C4-2B (cell line): ENCODE measurements at regions not wholly inside any gene's neighbourhood (a gene's known extent, or its start where the extent isn't known, plus 50 kb on each side); places are given as distances from the start of the nearest gene placed in this dataset.
"Not testable (repeated sequence)": the region's sequence is repeated elsewhere in the genome, so short reads cannot be mapped to it uniquely, and the experiment has no call there.

Experiments
- H3K27ac ChIP-seq: fragments of 450-650 bp; 2 replicates; pipeline ENCODE4 v1.5.1; 2017
- ZFX ChIP-seq: fragments of 450-650 bp; IDR thresholded peaks from 2 replicates; pipeline ENCODE4 v1.6.1; 2017
- TF ChIP-seq, protein P1 (sequence below): fragments of 450-650 bp; conservative IDR thresholded peaks from 2 replicates; pipeline ENCODE4 v1.5.1; 2017; ENCODE audit warnings: mild to moderate bottlenecking

DNA sequence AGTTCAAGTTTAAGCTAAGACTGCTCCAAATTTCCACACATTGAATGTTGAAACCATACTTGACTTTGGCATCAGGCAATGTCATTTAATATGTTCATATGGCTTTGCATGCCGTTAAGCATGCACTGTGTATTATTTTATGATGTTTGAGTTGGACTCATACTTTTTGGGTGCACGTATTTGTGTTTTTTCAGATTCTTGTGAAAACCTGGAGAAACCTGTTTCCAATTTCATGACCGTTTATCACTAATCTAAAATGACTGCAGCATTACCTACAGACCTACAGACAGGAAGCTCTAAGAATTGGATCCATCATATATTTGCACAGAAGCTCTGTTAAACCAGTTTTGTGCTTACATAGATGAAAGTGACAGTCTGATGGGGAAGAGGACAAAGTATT lies 1093.0 kb upstream of the INTU start:
- no peak overlapping the region for H3K27ac ChIP-seq
- no peak for TF ChIP-seq ZFX
- TF ChIP-seq, protein P1, sequence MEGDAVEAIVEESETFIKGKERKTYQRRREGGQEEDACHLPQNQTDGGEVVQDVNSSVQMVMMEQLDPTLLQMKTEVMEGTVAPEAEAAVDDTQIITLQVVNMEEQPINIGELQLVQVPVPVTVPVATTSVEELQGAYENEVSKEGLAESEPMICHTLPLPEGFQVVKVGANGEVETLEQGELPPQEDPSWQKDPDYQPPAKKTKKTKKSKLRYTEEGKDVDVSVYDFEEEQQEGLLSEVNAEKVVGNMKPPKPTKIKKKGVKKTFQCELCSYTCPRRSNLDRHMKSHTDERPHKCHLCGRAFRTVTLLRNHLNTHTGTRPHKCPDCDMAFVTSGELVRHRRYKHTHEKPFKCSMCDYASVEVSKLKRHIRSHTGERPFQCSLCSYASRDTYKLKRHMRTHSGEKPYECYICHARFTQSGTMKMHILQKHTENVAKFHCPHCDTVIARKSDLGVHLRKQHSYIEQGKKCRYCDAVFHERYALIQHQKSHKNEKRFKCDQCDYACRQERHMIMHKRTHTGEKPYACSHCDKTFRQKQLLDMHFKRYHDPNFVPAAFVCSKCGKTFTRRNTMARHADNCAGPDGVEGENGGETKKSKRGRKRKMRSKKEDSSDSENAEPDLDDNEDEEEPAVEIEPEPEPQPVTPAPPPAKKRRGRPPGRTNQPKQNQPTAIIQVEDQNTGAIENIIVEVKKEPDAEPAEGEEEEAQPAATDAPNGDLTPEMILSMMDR: no peak

DNA sequence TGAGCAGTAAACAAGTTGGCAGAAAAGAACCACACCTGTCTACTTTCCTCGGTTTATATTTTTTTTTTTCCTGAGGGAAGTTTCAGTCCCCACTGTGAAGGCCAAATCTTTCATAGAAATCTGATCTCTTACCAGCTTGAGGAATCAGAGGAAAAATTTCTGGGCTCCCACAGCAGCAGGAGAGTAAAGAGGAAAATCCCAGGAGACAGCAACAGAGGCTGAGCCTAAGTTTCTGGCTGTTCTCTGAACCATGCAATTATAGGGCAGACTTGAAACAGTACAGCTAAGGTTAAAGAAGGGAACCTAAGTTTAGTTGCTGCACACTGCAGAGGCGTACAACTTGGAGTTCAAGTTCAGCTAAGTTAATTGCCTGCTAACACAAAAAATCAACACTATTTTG lies 1090.9 kb upstream of the INTU start:
- TF ChIP-seq, protein P1: no peak

DNA sequence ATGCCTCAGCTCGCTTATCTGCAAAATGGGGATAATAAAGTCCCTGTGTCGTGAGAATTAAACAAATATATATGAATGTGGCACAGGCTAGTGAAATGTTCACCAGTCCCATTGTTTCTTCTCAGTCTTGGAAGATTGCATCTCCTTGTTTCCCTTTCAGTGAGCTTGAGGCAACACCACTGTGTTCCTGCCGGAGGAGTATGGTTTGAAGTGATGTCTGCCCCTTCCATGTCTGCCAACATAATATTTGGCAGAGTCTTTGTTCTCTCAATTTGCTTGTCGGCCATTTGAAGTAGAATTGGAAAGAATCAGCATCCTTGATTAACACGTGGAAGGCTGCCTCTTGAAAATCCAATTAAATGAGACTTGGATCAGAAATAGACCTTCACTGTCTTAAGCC lies 1088.5 kb upstream of the INTU start:
- H3K27ac ChIP-seq: no peak overlapping the region

More for the DNA sequence above, 1090.9 kb upstream of the INTU start:
- H3K27ac ChIP-seq: no peak overlapping the region

DNA sequence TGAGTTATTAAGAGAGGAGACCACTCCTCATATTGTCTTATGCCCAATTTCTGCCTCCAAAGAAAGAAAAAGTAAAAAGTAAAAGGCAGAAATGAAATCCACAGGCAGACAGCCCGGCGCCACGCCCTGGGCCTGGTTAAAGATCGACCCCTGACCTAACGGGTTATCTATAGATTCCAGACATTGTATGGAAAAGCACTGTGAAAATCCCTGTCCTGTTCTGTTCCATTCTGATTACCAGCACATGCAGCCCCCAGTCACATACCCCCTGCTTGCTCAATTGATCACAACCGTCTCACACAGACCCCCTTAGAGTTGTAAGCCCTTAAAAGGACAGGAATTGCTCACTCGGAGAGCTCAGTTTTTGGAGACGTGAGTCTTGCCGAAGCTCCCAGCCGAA lies 1086.6 kb upstream of the INTU start:
- H3K27ac ChIP-seq: not testable (repeated sequence)

More for the DNA sequence above, 1088.5 kb upstream of the INTU start:
- TF ChIP-seq, protein P1: no peak
- no peak for TF ChIP-seq ZFX

DNA sequence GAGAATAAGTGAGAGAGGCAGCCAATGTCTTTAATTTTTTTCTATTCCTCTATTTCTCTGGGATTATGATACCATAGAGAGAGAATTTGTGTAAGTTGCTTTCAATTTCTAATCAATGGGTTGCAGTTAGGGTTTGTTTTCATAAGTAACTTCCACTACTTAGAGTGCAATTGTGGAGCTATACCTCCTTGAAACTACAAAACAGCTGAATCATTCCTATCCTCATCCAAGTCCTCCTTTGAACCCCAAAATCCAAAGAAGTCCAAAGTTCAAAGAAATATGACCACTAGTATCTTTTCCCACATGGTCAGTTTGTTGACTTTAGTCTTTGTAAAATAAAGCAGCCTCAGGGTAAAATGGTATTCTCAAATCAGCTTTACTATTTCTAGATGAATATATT lies 1085.4 kb upstream of the INTU start:
- no peak overlapping the region for H3K27ac ChIP-seq
- TF ChIP-seq, protein P1: no peak
- no peak for TF ChIP-seq ZFX

DNA sequence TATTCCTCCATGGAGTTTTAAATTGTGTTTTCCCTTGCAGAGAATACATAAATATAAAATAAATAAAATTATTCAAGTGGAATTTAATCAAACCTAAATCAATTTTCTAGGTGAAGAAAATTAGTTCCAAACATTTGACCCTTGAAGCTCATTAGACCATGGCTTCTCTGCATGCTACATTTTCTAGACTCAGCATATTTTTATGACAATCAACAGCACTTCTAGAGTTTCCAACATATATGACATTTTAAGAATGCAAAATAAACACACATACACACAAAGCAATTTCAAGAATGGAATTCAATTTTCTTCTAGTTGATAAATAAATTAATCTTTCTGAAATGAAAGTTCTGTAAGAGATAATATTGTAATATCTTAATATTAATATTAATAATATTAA lies 1083.9 kb upstream of the INTU start:
- no peak for TF ChIP-seq ZFX
- TF ChIP-seq, protein P1: no peak
- no peak overlapping the region for H3K27ac ChIP-seq

DNA sequence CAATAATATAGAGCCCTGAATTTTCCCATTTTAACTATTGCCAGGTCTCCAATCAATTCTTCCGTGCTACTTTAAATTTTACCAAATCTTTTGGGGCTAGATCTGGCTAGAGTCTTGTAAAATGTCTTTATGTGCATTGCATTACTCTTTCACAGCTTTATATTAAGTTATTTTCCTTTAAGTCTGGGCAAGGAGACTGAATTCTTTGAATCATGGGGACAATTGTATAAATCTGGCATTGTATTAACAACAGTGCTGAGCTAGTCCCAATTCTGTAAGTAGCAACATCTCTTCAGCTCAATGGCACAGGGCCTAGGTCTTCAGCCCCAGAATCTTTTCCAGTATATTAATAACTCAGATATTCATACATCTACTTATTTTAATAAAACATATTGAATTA lies 1080.4 kb upstream of the INTU start:
- no peak for TF ChIP-seq ZFX
- TF ChIP-seq, protein P1: no peak
- no peak overlapping the region for H3K27ac ChIP-seq

DNA sequence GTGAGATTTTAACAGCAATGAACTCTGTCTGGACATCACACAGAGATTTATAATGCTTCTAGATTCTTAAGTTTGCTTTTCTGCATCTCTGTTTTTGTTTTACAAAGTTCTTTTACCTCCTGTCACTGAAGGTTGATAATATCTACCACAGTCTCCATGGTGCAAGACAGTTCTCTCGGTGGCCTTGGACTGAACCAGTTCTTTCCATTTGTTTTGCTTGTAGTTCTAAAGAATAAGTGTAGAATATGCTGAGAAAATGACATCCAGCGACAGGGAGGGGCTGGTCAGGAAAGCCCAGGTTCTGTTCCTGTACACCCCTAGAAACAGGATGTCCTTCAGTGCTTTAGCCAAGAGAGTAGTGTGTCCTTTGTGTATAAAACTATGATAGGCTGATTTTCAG lies 1079.5 kb upstream of the INTU start:
- no peak overlapping the region for H3K27ac ChIP-seq
- no peak for TF ChIP-seq ZFX
- TF ChIP-seq, protein P1: no peak
